HCT116 (cell line): ENCODE measurements at regions not wholly inside any gene's neighbourhood (a gene's known extent, or its start where the extent isn't known, plus 50 kb on each side); places are given as distances from the start of the nearest gene placed in this dataset.

Source experiments
- ATAC-seq: fragments of 200-7000 bp; cut with Tn5 transposase; 2 replicates; pipeline ENCODE4 v1.9.1; 2020; ENCODE audit warnings: mild to moderate bottlenecking, moderate library complexity
- BruUV-seq: library from RNA; stranded (reverse); fragments of 400-500 nt; replicated peaks from 2 replicates; lab custom pipeline; 2021; lab: Mats Ljungman, UMichigan
- CTCF ChIA-PET: fragments of 300-600 bp; sonication (Branson Sonifier 250); formaldehyde crosslinking; loops from one replicate; lab custom pipeline; 2021; ENCODE audit warnings: antibody characterized with exemption; lab: Charles Lee
- POLR2A ChIA-PET: fragments of 300-600, 350-600 bp; sonication (Branson Sonifier 250); formaldehyde crosslinking; loops from one replicate; lab custom pipeline; 2021; ENCODE audit warnings: antibody characterized with exemption; lab: Charles Lee
- RAD21 ChIA-PET, 2 experiments: fragments of 300-600 bp; sonication (Branson Sonifier 250); formaldehyde crosslinking; loops; one replicate each; lab custom pipeline; 2023; ENCODE audit warnings: low total read pairs in 2 of 2; ENCODE audit not compliant: uncharacterized antibody in 2 of 2, unreplicated experiment in 2 of 2, low non-redundant PET in 1 of 2; lab: Charles Lee
- DNase-seq: peaks from one replicate; pipeline ENCODE4 v3.0.0-alpha.2; 2010; ENCODE audit warnings: low read depth, low spot score
- H2AFZ ChIP-seq: fragments of 200-600 bp; shearing (Covaris generic), sonication (generic); 2 replicates; pipeline ENCODE4 v1.6.1; 2017; ENCODE audit warnings: low read depth, mixed run types, mixed read lengths, antibody characterized with exemption, low read length; ENCODE audit not compliant: poor library complexity, severe bottlenecking
- H3K27ac ChIP-seq: 2 replicates; pipeline ENCODE4 v1.5.1; 2012; ENCODE audit warnings: low read depth, low read length
- H3K27me3 ChIP-seq: fragments of 200-600 bp; sonication (generic); 2 replicates; pipeline ENCODE4 v1.6.1; 2016; ENCODE audit warnings: mixed run types, low read length, mixed read lengths; ENCODE audit not compliant: insufficient read depth
- H3K36me3 ChIP-seq, 2 experiments: fragments of 200-500 bp in 1 of 2; fragments of 200-600 bp in 1 of 2; sonication (Bioruptor generic) in 1 of 2; sonication (generic) in 1 of 2; 2 replicates each; pipeline versions ENCODE4 v1.5.1 to v1.6.1; 2014 to 2016; ENCODE audit warnings: low read length in 2 of 2, inconsistent platforms in 1 of 2, mixed read lengths in 1 of 2, mixed run types in 1 of 2; ENCODE audit not compliant: insufficient read depth in 2 of 2, control insufficient read depth in 1 of 2
- H3K4me1 ChIP-seq, 2 experiments: fragments of 200-600 bp in 1 of 2; sonication (generic) in 1 of 2; 2 replicates each; pipeline versions ENCODE4 v1.5.1 to v1.6.1; 2012 to 2017; ENCODE audit warnings: low read length in 2 of 2, inconsistent platforms in 1 of 2, mild to moderate bottlenecking in 1 of 2, mixed read lengths in 1 of 2, mixed run types in 1 of 2, moderate library complexity in 1 of 2; ENCODE audit not compliant: insufficient read depth in 2 of 2, control insufficient read depth in 1 of 2
- H3K4me2 ChIP-seq: fragments of 200-600 bp; sonication (generic); 2 replicates; pipeline ENCODE4 v1.6.1; 2017; ENCODE audit warnings: mixed run types, low read length, mixed read lengths
- H3K4me3 ChIP-seq, 2 experiments: fragments of 200-600 bp in 1 of 2; sonication (generic) in 1 of 2; replicated peaks in 1 of 2; 2 replicates each; pipeline ENCODE4 v1.5.1; 2011 to 2016; ENCODE audit warnings: low read length in 2 of 2, control low read depth in 1 of 2, low read depth in 1 of 2, mild to moderate bottlenecking in 1 of 2, mixed read lengths in 1 of 2, mixed run types in 1 of 2
- H3K79me2 ChIP-seq: fragments of 200-600 bp; sonication (generic); 2 replicates; pipeline ENCODE4 v1.6.1; 2017; ENCODE audit warnings: mild to moderate bottlenecking, mixed run types, low read length, moderate library complexity, mixed read lengths; ENCODE audit not compliant: insufficient read depth
- H3K9ac ChIP-seq: fragments of 200-600 bp; sonication (generic); 2 replicates; pipeline ENCODE4 v1.6.1; 2016; ENCODE audit warnings: low read length, mixed read lengths
- H3K9me2 ChIP-seq: fragments of 200-600 bp; sonication (generic), shearing (Covaris generic); 2 replicates; pipeline ENCODE4 v1.6.1; 2017; ENCODE audit warnings: mixed run types, mild to moderate bottlenecking, moderate library complexity; ENCODE audit not compliant: insufficient read depth
- H3K9me3 ChIP-seq, 2 experiments: fragments of 200-500 bp in 1 of 2; fragments of 200-600 bp in 1 of 2; sonication (Bioruptor generic) in 1 of 2; sonication (generic) in 1 of 2; 2 replicates each; pipeline ENCODE4 v1.6.1; 2014 to 2017; ENCODE audit warnings: low read length in 2 of 2, mixed read lengths in 2 of 2, inconsistent platforms in 1 of 2, low read depth in 1 of 2, mild to moderate bottlenecking in 1 of 2, mixed run types in 1 of 2, moderate library complexity in 1 of 2; ENCODE audit not compliant: control insufficient read depth in 1 of 2, insufficient read depth in 1 of 2
- H4K20me1 ChIP-seq: fragments of 200-600 bp; sonication (generic), shearing (Covaris generic); 2 replicates; pipeline ENCODE4 v1.6.1; 2017; ENCODE audit warnings: mixed run types, mild to moderate bottlenecking, moderate library complexity; ENCODE audit not compliant: insufficient read depth
- EGR1 ChIP-seq: IDR thresholded peaks from 2 replicates; pipeline ENCODE4 v1.6.1; 2012; ENCODE audit warnings: low read depth
- ELF1 ChIP-seq: IDR thresholded peaks from 2 replicates; pipeline ENCODE4 v1.6.1; 2012; ENCODE audit warnings: low read depth, borderline replicate concordance
- EZH2 ChIP-seq: fragments of 200-600 bp; sonication (generic); IDR thresholded peaks from 2 replicates; pipeline ENCODE4 v1.6.1; 2017; ENCODE audit warnings: antibody characterized with exemption, mixed run types
- FOSL1 ChIP-seq: IDR thresholded peaks from 2 replicates; pipeline ENCODE4 v1.6.1; 2012; ENCODE audit warnings: low read depth
- JUND ChIP-seq: IDR thresholded peaks from 2 replicates; pipeline ENCODE4 v1.6.1; 2012
- POLR2A ChIP-seq: IDR thresholded peaks from 2 replicates; pipeline ENCODE4 v1.7.0; 2011; ENCODE audit warnings: borderline replicate concordance; ENCODE audit not compliant: insufficient read depth, insufficient read length; ENCODE audit errors: extremely low read depth
- RAD21 ChIP-seq: IDR thresholded peaks from 2 replicates; pipeline ENCODE4 v1.6.1; 2012; ENCODE audit warnings: low read depth, mild to moderate bottlenecking
- SIN3A ChIP-seq: IDR thresholded peaks from 2 replicates; pipeline ENCODE4 v1.6.1; 2012; ENCODE audit warnings: low read depth
- TCF7L2 ChIP-seq: IDR thresholded peaks from 2 replicates; pipeline ENCODE4 v1.7.0; 2011; ENCODE audit warnings: borderline replicate concordance, inconsistent platforms; ENCODE audit not compliant: insufficient read depth, insufficient read length; ENCODE audit errors: extremely low read depth
- YY1 ChIP-seq: IDR thresholded peaks from 2 replicates; pipeline ENCODE4 v1.6.1; 2011; ENCODE audit warnings: low read length, low read depth, moderate library complexity, mild to moderate bottlenecking; ENCODE audit not compliant: insufficient replicate concordance; ENCODE audit errors: extremely low read depth
- ZFX ChIP-seq: fragments of 450-650 bp; IDR thresholded peaks from 2 replicates; pipeline ENCODE4 v1.6.1; 2017
- ZNF274 ChIP-seq: fragments of 200-500 bp; sonication (Bioruptor generic); IDR thresholded peaks from 2 replicates; pipeline ENCODE4 v1.6.1; 2014; ENCODE audit warnings: mild to moderate bottlenecking, low read depth, low read length, inconsistent platforms
- intact Hi-C: fragments of 100-400 bp; cut with micrococcal nuclease; formaldehyde crosslinking; loops from 2 replicates; pipeline ENCODE4 v1.10.0; 2022
- TF ChIP-seq, protein P1 (sequence below): IDR thresholded peaks from 2 replicates; pipeline ENCODE4 v1.6.1; 2011; ENCODE audit warnings: mild to moderate bottlenecking, low read length, moderate library complexity; ENCODE audit not compliant: insufficient replicate concordance; ENCODE audit errors: extremely low read depth
- TF ChIP-seq, protein P2 (sequence below): IDR thresholded peaks from 2 replicates; pipeline ENCODE4 v1.6.1; 2012
- TF ChIP-seq, protein P3 (sequence below), 3 experiments: fragments of 200-600 bp in 1 of 3; sonication (generic) in 1 of 3; IDR thresholded peaks in 2 of 3; conservative IDR thresholded peaks in 1 of 3; 2 replicates each; pipeline ENCODE4 v1.5.1; 2012 to 2017; ENCODE audit warnings: low read depth in 2 of 3, low read length in 2 of 3, antibody characterized with exemption in 1 of 3, borderline replicate concordance in 1 of 3, control low read depth in 1 of 3, mild to moderate bottlenecking in 1 of 3, mixed read lengths in 1 of 3, mixed run types in 1 of 3, moderate library complexity in 1 of 3; ENCODE audit not compliant: insufficient read depth in 1 of 3
- TF ChIP-seq, protein P4 (sequence below): IDR thresholded peaks from 2 replicates; pipeline ENCODE4 v1.6.1; 2012

DNA sequence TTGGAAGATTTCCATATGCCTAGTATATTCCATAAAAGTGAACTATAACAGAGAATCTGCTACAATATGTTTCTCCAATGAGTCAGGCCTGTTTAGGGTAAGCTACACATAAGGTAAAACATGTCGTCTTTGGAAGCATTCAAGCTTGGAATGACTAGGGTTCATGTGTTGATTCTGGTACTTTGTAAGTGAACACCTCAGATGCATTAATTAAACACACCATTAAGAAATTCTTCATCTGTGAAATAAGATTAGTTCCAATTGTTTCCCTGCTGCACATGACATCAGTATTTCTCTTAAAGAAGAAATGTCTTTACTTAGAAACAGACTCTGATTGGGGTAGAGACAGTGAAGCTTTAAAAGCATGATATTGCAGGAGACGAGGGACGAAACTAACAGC lies 461.1 kb upstream of the NXPH2 start:
- no peak overlapping the region for H3K4me3 ChIP-seq
- BruUV-seq, result no TSS peak
- no peaks in the 10 kb centered on the region for H3K36me3 ChIP-seq
- no peak overlapping the region for H3K27ac ChIP-seq
- H3K4me2 ChIP-seq, result no peak overlapping the region
- no peak overlapping the region for H2AFZ ChIP-seq
- H3K27me3 ChIP-seq, result no peaks in the 10 kb centered on the region
- intact Hi-C loops, result no loop called here
- H4K20me1 ChIP-seq, result no peaks in the 10 kb centered on the region
- no peak overlapping the region for H3K9ac ChIP-seq
- no peaks in the 10 kb centered on the region for H3K9me3 ChIP-seq
- ChIA-PET RAD21 (no interaction called here), CTCF (no interaction called here), POLR2A (no interaction called here)
- H3K4me1 ChIP-seq, result no peaks in the 10 kb centered on the region
- TF ChIP-seq YY1 (no peak), ELF1 (no peak), SIN3A (no peak)
- TF ChIP-seq, all 23 proteins: peak for 0
- DNase-seq (no peak), ATAC-seq (no peak)
- Histone ChIP-seq H3K9me2 (no peaks in the 10 kb centered on the region), H3K79me2 (no peaks in the 10 kb centered on the region)

DNA sequence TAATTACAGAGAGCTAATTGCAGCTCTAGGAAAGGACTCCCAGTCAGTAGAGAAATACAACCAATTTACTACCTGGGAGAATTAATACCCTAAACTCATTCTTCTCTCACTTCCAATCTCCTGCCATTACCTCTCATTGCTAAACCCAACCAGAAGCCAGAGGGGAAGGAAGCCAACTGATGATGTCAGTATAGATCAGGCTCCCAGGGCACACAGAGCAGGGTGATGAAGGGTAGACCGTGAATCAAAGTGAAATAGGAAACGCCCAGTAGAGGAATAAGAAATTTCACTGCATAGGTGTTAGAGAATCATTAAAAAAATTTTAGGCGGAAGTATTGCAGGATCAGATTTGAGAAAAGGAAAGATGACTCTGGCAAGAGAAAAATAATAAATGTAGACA lies 456.8 kb upstream of the NXPH2 start:
- no peaks in the 10 kb centered on the region for H3K79me2 ChIP-seq
- ATAC-seq (no peak), DNase-seq (no peak)
- no peak overlapping the region for H3K9ac ChIP-seq
- intact Hi-C loops, result no loop called here
- H2AFZ ChIP-seq, result no peak overlapping the region
- BruUV-seq, result no TSS peak
- no peaks in the 10 kb centered on the region for H3K9me2 ChIP-seq
- no peaks in the 10 kb centered on the region for H3K4me1 ChIP-seq
- H3K36me3 ChIP-seq, result no peaks in the 10 kb centered on the region
- H3K4me2 ChIP-seq, result no peak overlapping the region
- H3K27ac ChIP-seq, result no peak overlapping the region
- ChIA-PET RAD21 (no interaction called here), CTCF (no interaction called here), POLR2A (no interaction called here)
- H3K27me3 ChIP-seq, result no peaks in the 10 kb centered on the region
- no peak overlapping the region for H3K4me3 ChIP-seq
- H4K20me1 ChIP-seq, result no peaks in the 10 kb centered on the region
- H3K9me3 ChIP-seq, result no peaks in the 10 kb centered on the region
- TF ChIP-seq, protein P1, sequence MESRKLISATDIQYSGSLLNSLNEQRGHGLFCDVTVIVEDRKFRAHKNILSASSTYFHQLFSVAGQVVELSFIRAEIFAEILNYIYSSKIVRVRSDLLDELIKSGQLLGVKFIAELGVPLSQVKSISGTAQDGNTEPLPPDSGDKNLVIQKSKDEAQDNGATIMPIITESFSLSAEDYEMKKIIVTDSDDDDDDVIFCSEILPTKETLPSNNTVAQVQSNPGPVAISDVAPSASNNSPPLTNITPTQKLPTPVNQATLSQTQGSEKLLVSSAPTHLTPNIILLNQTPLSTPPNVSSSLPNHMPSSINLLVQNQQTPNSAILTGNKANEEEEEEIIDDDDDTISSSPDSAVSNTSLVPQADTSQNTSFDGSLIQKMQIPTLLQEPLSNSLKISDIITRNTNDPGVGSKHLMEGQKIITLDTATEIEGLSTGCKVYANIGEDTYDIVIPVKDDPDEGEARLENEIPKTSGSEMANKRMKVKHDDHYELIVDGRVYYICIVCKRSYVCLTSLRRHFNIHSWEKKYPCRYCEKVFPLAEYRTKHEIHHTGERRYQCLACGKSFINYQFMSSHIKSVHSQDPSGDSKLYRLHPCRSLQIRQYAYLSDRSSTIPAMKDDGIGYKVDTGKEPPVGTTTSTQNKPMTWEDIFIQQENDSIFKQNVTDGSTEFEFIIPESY, result no peak
- TF ChIP-seq YY1 (no peak), ZFX (no peak), TCF7L2 (no peak), SIN3A (no peak), FOSL1 (no peak), RAD21 (no peak), EZH2 (no peak), EGR1 (no peak), POLR2A (no peak), JUND (no peak), ZNF274 (no peak)
- TF ChIP-seq, protein P2, sequence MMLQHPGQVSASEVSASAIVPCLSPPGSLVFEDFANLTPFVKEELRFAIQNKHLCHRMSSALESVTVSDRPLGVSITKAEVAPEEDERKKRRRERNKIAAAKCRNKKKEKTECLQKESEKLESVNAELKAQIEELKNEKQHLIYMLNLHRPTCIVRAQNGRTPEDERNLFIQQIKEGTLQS, result no peak
- TF ChIP-seq, protein P3, sequence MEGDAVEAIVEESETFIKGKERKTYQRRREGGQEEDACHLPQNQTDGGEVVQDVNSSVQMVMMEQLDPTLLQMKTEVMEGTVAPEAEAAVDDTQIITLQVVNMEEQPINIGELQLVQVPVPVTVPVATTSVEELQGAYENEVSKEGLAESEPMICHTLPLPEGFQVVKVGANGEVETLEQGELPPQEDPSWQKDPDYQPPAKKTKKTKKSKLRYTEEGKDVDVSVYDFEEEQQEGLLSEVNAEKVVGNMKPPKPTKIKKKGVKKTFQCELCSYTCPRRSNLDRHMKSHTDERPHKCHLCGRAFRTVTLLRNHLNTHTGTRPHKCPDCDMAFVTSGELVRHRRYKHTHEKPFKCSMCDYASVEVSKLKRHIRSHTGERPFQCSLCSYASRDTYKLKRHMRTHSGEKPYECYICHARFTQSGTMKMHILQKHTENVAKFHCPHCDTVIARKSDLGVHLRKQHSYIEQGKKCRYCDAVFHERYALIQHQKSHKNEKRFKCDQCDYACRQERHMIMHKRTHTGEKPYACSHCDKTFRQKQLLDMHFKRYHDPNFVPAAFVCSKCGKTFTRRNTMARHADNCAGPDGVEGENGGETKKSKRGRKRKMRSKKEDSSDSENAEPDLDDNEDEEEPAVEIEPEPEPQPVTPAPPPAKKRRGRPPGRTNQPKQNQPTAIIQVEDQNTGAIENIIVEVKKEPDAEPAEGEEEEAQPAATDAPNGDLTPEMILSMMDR (IDR thresholded peaks at IDR 0.05 in 2 of 3, conservative IDR thresholded peaks at IDR 0.05 in 1 of 3; ENCODE audit: borderline replicate concordance in 1 of 3, insufficient read depth in 1 of 3, low read depth in 2 of 3, low read length in 2 of 3), result no peak
- TF ChIP-seq, protein P4, sequence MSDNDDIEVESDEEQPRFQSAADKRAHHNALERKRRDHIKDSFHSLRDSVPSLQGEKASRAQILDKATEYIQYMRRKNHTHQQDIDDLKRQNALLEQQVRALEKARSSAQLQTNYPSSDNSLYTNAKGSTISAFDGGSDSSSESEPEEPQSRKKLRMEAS, result no peak
